22Rv1 (cell line): ENCODE measurements at regions not wholly inside any gene's neighbourhood (a gene's known extent, or its start where the extent isn't known, plus 50 kb on each side); places are given as distances from the start of the nearest gene placed in this dataset.

Source experiments
- ZFX ChIP-seq: fragments of 450-650 bp; IDR thresholded peaks from 2 replicates; pipeline ENCODE4 v1.6.1; 2017; ENCODE audit warnings: antibody characterized with exemption, borderline replicate concordance
- TF ChIP-seq, protein P1 (sequence below): fragments of 450-650 bp; IDR thresholded peaks from 2 replicates; pipeline ENCODE4 v1.5.1; 2017; ENCODE audit warnings: mild to moderate bottlenecking

GRCh38 chr17:74031316-74032090, 172.0 kb upstream of the RPL38 start:
- TF ChIP-seq, protein P1, sequence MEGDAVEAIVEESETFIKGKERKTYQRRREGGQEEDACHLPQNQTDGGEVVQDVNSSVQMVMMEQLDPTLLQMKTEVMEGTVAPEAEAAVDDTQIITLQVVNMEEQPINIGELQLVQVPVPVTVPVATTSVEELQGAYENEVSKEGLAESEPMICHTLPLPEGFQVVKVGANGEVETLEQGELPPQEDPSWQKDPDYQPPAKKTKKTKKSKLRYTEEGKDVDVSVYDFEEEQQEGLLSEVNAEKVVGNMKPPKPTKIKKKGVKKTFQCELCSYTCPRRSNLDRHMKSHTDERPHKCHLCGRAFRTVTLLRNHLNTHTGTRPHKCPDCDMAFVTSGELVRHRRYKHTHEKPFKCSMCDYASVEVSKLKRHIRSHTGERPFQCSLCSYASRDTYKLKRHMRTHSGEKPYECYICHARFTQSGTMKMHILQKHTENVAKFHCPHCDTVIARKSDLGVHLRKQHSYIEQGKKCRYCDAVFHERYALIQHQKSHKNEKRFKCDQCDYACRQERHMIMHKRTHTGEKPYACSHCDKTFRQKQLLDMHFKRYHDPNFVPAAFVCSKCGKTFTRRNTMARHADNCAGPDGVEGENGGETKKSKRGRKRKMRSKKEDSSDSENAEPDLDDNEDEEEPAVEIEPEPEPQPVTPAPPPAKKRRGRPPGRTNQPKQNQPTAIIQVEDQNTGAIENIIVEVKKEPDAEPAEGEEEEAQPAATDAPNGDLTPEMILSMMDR, result no peak
- no peak for TF ChIP-seq ZFX
